PC-3 (cell line): ENCODE measurements at regions not wholly inside any gene's neighbourhood (a gene's known extent, or its start where the extent isn't known, plus 50 kb on each side); places are given as distances from the start of the nearest gene placed in this dataset.
A peak's percentile ranks its signal among the peaks of the same experiment; 100 is the strongest.

Source experiments
- ATAC-seq: fragments of 200-7000 bp; cut with Tn5 transposase; 2 replicates; pipeline ENCODE4 v1.9.1; 2020; ENCODE audit warnings: mild to moderate bottlenecking, moderate library complexity
- BruUV-seq: library from RNA; stranded (reverse); fragments of 400-500 nt; replicated peaks from 2 replicates; lab custom pipeline; 2021; lab: Mats Ljungman, UMichigan
- CTCF ChIA-PET: fragments of 300-600 bp; sonication (Branson Sonifier 250); formaldehyde crosslinking; loops from one replicate; lab custom pipeline; 2022; ENCODE audit warnings: antibody characterized with exemption; lab: Charles Lee
- POLR2A ChIA-PET: fragments of 300-600 bp; sonication (Branson Sonifier 250); formaldehyde crosslinking; loops from one replicate; lab custom pipeline; 2022; ENCODE audit warnings: antibody characterized with exemption; ENCODE audit not compliant: unreplicated experiment; lab: Charles Lee
- DNase-seq: peaks from one replicate; pipeline ENCODE4 v3.0.0-alpha.2; 2015
- H2AFZ ChIP-seq: fragments of 300-600 bp; sonication (generic); 2 replicates; pipeline ENCODE4 v1.6.0; 2016; ENCODE audit warnings: antibody characterized with exemption, low read length
- H3F3A ChIP-seq: fragments of 300-600 bp; sonication (generic); one replicate; pipeline ENCODE4 v1.6.0; 2017; ENCODE audit warnings: antibody characterized with exemption, low read length, control low read depth, mild to moderate bottlenecking; ENCODE audit not compliant: unreplicated experiment
- H3K27ac ChIP-seq: fragments of 300-600 bp; sonication (generic); 2 replicates; pipeline ENCODE4 v1.5.1; 2016; ENCODE audit warnings: mild to moderate bottlenecking, low read length
- H3K27me3 ChIP-seq: fragments of 300-600 bp; sonication (generic); 2 replicates; pipeline ENCODE4 v1.6.1; 2016; ENCODE audit warnings: low read length, mixed read lengths
- H3K36me3 ChIP-seq: fragments of 300-600 bp; sonication (generic); 2 replicates; pipeline ENCODE4 v1.6.1; 2016; ENCODE audit warnings: low read depth, mixed run types, low read length, mixed read lengths
- H3K4me1 ChIP-seq: fragments of 300-600 bp; sonication (generic); 2 replicates; pipeline ENCODE4 v1.5.1; 2016; ENCODE audit warnings: low read length; ENCODE audit not compliant: insufficient read depth
- H3K4me2 ChIP-seq: fragments of 300-600 bp; sonication (generic); 2 replicates; pipeline ENCODE4 v1.6.0; 2016; ENCODE audit warnings: low read length
- H3K4me3 ChIP-seq: fragments of 300-600 bp; sonication (generic); 2 replicates; pipeline ENCODE4 v1.5.1; 2016; ENCODE audit warnings: mild to moderate bottlenecking, low read length, mixed read lengths
- H3K79me2 ChIP-seq: fragments of 300-600 bp; sonication (generic); 2 replicates; pipeline ENCODE4 v1.6.1; 2017; ENCODE audit warnings: low read length, mixed read lengths
- H3K9ac ChIP-seq: fragments of 300-600 bp; sonication (generic); 2 replicates; pipeline ENCODE4 v1.6.0; 2016; ENCODE audit warnings: mild to moderate bottlenecking, low read length
- H3K9me2 ChIP-seq: fragments of 300-600 bp; sonication (generic); replicated peaks from 2 replicates; pipeline ENCODE4 v1.6.1; 2016; ENCODE audit warnings: mixed run types, low read length, mixed read lengths
- H3K9me3 ChIP-seq: fragments of 300-600 bp; sonication (generic); 2 replicates; pipeline ENCODE4 v1.6.1; 2016; ENCODE audit warnings: low read length, mixed read lengths
- H4K20me1 ChIP-seq: fragments of 300-600 bp; sonication (generic); 2 replicates; pipeline ENCODE4 v1.6.1; 2016; ENCODE audit warnings: low read length, mixed read lengths
- EZH2 ChIP-seq: fragments of 300-600 bp; sonication (generic); IDR thresholded peaks from one replicate; pipeline ENCODE4 v1.6.1; 2017; ENCODE audit warnings: antibody characterized with exemption, mild to moderate bottlenecking, low read length; ENCODE audit not compliant: unreplicated experiment
- EZH2phosphoT487 ChIP-seq: fragments of 300-600 bp; sonication (generic); IDR thresholded peaks from 2 replicates; pipeline ENCODE4 v1.6.1; 2018; ENCODE audit warnings: mild to moderate bottlenecking, antibody characterized with exemption, low read length, borderline replicate concordance
- intact Hi-C: fragments of 100-400 bp; cut with micrococcal nuclease; formaldehyde crosslinking; loops from 2 replicates; pipeline ENCODE4 v1.9.0; 2023
- TF ChIP-seq, protein P1 (sequence below): fragments of 300-600 bp; sonication (generic); conservative IDR thresholded peaks from 2 replicates; pipeline ENCODE4 v1.5.1; 2017; ENCODE audit warnings: antibody characterized with exemption, low read depth, mild to moderate bottlenecking, low read length

DNA sequence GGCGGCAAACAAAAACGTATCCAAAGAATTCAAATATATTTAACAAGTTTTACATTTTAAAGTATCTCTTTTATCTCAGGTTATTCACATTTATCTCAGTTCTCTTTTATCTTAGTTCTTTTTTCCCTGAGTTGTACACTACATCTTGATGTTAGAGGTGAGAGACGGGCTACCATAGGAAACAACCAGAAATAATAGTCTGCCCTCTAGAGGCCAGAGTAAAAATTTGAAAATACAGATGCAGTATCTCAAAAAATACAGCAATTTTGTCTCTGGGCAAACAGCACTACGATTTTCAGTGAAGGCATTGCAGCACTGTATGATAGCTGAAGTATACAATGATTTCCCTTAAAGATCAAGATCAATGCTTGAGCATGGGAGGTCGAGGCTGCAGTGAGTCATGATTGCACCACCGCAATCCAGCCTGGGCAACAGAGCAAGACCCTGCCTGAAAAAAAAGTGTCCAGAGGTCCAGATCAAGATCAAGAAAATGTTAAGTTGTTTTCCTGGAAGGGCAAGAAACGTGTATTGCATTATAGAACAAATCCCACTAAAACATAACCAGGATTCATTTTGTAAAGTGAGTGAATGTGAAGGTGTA lies 82.6 kb upstream of the ATP11B start:
- Histone ChIP-seq H4K20me1 (no peaks in the 10 kb centered on the region), H2AFZ (no peak overlapping the region), H3K9me3 (no peaks in the 10 kb centered on the region), H3K4me3 (no peak overlapping the region), H3K79me2 (no peaks in the 10 kb centered on the region), H3K27me3 (no peaks in the 10 kb centered on the region), H3K4me2 (no peak overlapping the region), H3K4me1 (0 out of 2 replicates have a peak, but pooled peaks cover 3% of the 10 kb centered on the region), H3K36me3 (no peaks in the 10 kb centered on the region), H3K9ac (no peak overlapping the region), H3F3A (no peaks in the 10 kb centered on the region), H3K27ac (no peak overlapping the region), H3K9me2 (no peaks in the 10 kb centered on the region)
- DNase-seq (peak; percentile 61), ATAC-seq (peak; percentile 64)
- ChIA-PET CTCF (no interaction called here), POLR2A (no interaction called here)
- intact Hi-C loops = loop anchor here (5.0 kb wide), 2 partner anchors 197 to 472 kb away; no protein-coding TSS in a partner anchor
- no peak for TF ChIP-seq EZH2phosphoT487
- TF ChIP-seq, protein P1, sequence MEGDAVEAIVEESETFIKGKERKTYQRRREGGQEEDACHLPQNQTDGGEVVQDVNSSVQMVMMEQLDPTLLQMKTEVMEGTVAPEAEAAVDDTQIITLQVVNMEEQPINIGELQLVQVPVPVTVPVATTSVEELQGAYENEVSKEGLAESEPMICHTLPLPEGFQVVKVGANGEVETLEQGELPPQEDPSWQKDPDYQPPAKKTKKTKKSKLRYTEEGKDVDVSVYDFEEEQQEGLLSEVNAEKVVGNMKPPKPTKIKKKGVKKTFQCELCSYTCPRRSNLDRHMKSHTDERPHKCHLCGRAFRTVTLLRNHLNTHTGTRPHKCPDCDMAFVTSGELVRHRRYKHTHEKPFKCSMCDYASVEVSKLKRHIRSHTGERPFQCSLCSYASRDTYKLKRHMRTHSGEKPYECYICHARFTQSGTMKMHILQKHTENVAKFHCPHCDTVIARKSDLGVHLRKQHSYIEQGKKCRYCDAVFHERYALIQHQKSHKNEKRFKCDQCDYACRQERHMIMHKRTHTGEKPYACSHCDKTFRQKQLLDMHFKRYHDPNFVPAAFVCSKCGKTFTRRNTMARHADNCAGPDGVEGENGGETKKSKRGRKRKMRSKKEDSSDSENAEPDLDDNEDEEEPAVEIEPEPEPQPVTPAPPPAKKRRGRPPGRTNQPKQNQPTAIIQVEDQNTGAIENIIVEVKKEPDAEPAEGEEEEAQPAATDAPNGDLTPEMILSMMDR = peak; percentile 86
- BruUV-seq = no TSS peak

DNA sequence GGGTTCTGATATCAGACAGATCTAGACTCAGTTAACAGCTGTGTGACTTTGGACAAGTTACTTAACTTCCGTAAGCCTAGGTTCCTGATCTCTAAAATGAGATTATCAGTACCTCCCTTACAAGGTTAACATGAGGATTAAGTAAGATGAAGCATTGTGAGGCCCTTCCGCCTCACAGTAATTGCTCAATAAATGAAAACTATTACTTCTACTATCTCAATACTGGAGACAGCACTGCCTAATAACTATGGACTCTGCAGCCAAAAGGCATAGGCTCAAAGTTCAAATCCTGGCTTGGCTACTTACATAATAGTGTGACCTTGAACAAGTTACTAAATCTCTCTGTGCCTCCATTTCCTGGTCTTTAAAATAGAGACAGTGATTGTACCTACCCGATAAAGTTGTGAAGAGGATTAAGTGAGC lies 82.0 kb upstream of the ATP11B start:
- intact Hi-C loops = loop anchor here (5.0 kb wide), 2 partner anchors 196 to 471 kb away; no protein-coding TSS in a partner anchor
- Histone ChIP-seq H3K4me3 (no peak overlapping the region), H3K79me2 (no peaks in the 10 kb centered on the region), H4K20me1 (no peaks in the 10 kb centered on the region), H3K27me3 (no peaks in the 10 kb centered on the region), H3K9me3 (no peaks in the 10 kb centered on the region), H3K4me1 (0 out of 2 replicates have a peak, but pooled peaks cover 3% of the 10 kb centered on the region), H3K27ac (no peak overlapping the region), H3K4me2 (no peak overlapping the region), H3K9ac (no peak overlapping the region), H3K9me2 (no peaks in the 10 kb centered on the region), H3K36me3 (no peaks in the 10 kb centered on the region), H3F3A (no peaks in the 10 kb centered on the region), H2AFZ (no peak overlapping the region)
- TF ChIP-seq EZH2 = no peak
- TF ChIP-seq, protein P1 = no peak
- no peak for TF ChIP-seq EZH2phosphoT487
- DNase-seq (no peak), ATAC-seq (no peak)
- POLR2A ChIA-PET = no interaction called here
- no TSS peak for BruUV-seq
- CTCF ChIA-PET = no interaction called here

DNA sequence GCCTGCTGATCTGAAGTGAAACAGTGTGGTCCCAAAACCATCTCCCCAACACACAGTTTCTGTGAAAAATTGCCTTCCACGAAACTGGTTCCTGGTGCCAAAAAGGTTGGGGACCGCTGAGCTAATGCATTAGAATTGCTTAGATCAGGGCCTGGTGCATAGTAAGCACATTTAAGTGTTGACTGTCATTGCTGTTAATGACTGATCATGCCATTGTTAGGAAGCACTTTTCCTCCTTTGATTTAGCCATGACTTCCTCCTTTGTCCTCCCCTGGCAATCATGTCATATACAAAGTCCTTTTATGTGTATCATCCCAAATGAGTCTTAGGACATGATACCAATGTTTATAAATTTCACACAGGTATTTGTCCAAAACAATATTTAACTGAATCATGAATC lies 81.5 kb upstream of the ATP11B start:
- Histone ChIP-seq H3K4me1 (0 out of 2 replicates have a peak, but pooled peaks cover 3% of the 10 kb centered on the region), H3K9me3 (no peaks in the 10 kb centered on the region), H3K27me3 (no peaks in the 10 kb centered on the region), H3K4me3 (no peak overlapping the region), H3F3A (no peaks in the 10 kb centered on the region), H2AFZ (no peak overlapping the region), H3K9me2 (no peaks in the 10 kb centered on the region), H3K4me2 (no peak overlapping the region), H3K27ac (no peak overlapping the region), H4K20me1 (no peaks in the 10 kb centered on the region), H3K36me3 (no peaks in the 10 kb centered on the region), H3K9ac (no peak overlapping the region), H3K79me2 (no peaks in the 10 kb centered on the region)
- ATAC-seq (no peak), DNase-seq (no peak)
- ChIA-PET CTCF (no interaction called here), POLR2A (no interaction called here)
- TF ChIP-seq EZH2phosphoT487 = no peak
- TF ChIP-seq, protein P1 = no peak
- no peak for TF ChIP-seq EZH2
- BruUV-seq = no TSS peak
- intact Hi-C loops = loop anchor here (5.0 kb wide), 2 partner anchors 195 to 470 kb away; no protein-coding TSS in a partner anchor
